Right lobe of liver (tissue), 4 donors: ENCODE measurements at regions not wholly inside any gene's neighbourhood (a gene's known extent, or its start where the extent isn't known, plus 50 kb on each side); places are given as distances from the start of the nearest gene placed in this dataset.

Experiments used
- CTCF ChIP-seq, 4 donors: fragments of 200-600 bp in 3 of 4; fragments of 450-650 bp in 1 of 4; IDR thresholded peaks; one replicate each; pipeline versions ENCODE4 v1.5.1 to v1.8.0; 2016 to 2022; ENCODE audit warnings: antibody characterized with exemption in 4 of 4, mild to moderate bottlenecking in 2 of 4
- POLR2A ChIP-seq: fragments of 450-650 bp; IDR thresholded peaks from one replicate; pipeline ENCODE4 v1.6.1; 2017; ENCODE audit warnings: antibody characterized with exemption, mild to moderate bottlenecking
- donor health status: DM: no; HTN: no; CAD: no.
- donor health status: DM: no; HTN: no; CAD: no.
- donor health status: DM: no; HTN: yes; CAD: no.

DNA sequence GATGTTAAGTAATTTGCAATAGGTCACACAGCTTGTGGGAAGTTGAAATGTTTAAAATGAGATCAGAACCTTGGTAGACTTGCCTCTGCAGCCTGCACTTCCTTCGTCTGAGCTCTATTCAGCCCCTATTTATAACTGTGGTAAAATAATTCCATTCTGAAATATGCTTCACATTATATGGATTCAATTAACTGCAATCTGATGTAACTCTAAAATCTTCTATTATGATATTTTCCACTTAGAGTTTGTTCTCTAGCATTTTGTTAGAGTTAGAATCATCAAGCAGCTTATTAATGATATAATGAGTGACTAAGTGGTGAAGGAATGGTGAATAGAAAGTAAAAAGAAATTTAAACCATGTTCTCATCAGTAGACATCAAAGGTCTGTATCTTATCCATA, 139.6 kb upstream of the ARHGAP28 start:
- no peak for TF ChIP-seq CTCF (IDR thresholded peaks at IDR 0.05)
- no peak for TF ChIP-seq POLR2A
